ENCODE measurements at regions not wholly inside any gene's neighbourhood (a gene's known extent, or its start where the extent isn't known, plus 50 kb on each side); places are given as distances from the start of the nearest gene placed in this dataset.
"Not testable (repeated sequence)": the region's sequence is repeated elsewhere in the genome, so short reads cannot be mapped to it uniquely, and the experiment has no call there.

GRCh38 chr17:59493867-59494266 is 71.5 kb upstream of the DHX40 start:
- no peak for DNase-seq (ENCODE audit: low read depth in 4 of 4, low spot score in 3 of 4)

- no peak for DNase-seq (ENCODE audit: low read depth in 4 of 4, low spot score in 3 of 4)
Observed at GRCh38 chr17:59494757-59495368, 70.5 kb upstream of the DHX40 start.

- no peak for DNase-seq (ENCODE audit: low read depth in 4 of 4, low spot score in 3 of 4)
Observed at GRCh38 chr17:59496178-59496577, 69.2 kb upstream of the DHX40 start.

- no peak for DNase-seq (ENCODE audit: low read depth in 4 of 4, low spot score in 3 of 4)
Observed at GRCh38 chr17:59498530-59499307, 66.7 kb upstream of the DHX40 start.

- not testable (repeated sequence) for DNase-seq (ENCODE audit: low read depth in 4 of 4, low spot score in 3 of 4)
Observed at GRCh38 chr17:59500086-59500655, 65.2 kb upstream of the DHX40 start.

GRCh38 chr17:59501690-59502089 is 63.7 kb upstream of the DHX40 start:
- DNase-seq (ENCODE audit: low read depth in 4 of 4, low spot score in 3 of 4) = no peak

GRCh38 chr17:59502800-59503199 is 62.6 kb upstream of the DHX40 start:
- no peak for DNase-seq (ENCODE audit: low read depth in 4 of 4, low spot score in 3 of 4)

- no peak for DNase-seq (ENCODE audit: low read depth in 4 of 4, low spot score in 3 of 4)
Observed at GRCh38 chr17:59503500-59503899, 61.9 kb upstream of the DHX40 start.

- no peak for DNase-seq (ENCODE audit: low read depth in 4 of 4, low spot score in 3 of 4)
Observed at GRCh38 chr17:59504821-59505220, 60.6 kb upstream of the DHX40 start.

GRCh38 chr17:59505610-59506276 is 59.7 kb upstream of the DHX40 start:
- DNase-seq (ENCODE audit: low read depth in 4 of 4, low spot score in 3 of 4) = no peak

- no peak for DNase-seq (ENCODE audit: low read depth in 4 of 4, low spot score in 3 of 4)
Observed at GRCh38 chr17:59506894-59507726, 58.3 kb upstream of the DHX40 start.

GRCh38 chr17:59508999-59509625 is 56.3 kb upstream of the DHX40 start:
- no peak for DNase-seq (ENCODE audit: low read depth in 4 of 4, low spot score in 3 of 4)

- DNase-seq (ENCODE audit: low read depth in 4 of 4, low spot score in 3 of 4) = no peak
Observed at GRCh38 chr17:59510611-59511010, 54.8 kb upstream of the DHX40 start.

- no peak for DNase-seq (ENCODE audit: low read depth in 4 of 4, low spot score in 3 of 4)
Observed at GRCh38 chr17:59511726-59512125, 53.7 kb upstream of the DHX40 start.

- DNase-seq (ENCODE audit: low read depth in 4 of 4, low spot score in 3 of 4) = no peak
Observed at GRCh38 chr17:59512844-59513385, 52.5 kb upstream of the DHX40 start.

GRCh38 chr17:59513934-59514841 is 51.2 kb upstream of the DHX40 start:
- peak in 3 of 4 donors; percentile 57 to 67 (median 67) for DNase-seq (ENCODE audit: low read depth in 4 of 4, low spot score in 3 of 4)

Measured in left renal pelvis (tissue), 4 donors.